ENCODE measurements at regions not wholly inside any gene's neighbourhood (a gene's known extent, or its start where the extent isn't known, plus 50 kb on each side); places are given as distances from the start of the nearest gene placed in this dataset.

- Histone ChIP-seq H3K4me2 (ENCODE audit: insufficient read depth, low read length, poor library complexity, severe bottlenecking) (no peak overlapping the region), H2BK120ac (ENCODE audit: low read depth, low read length) (no peak overlapping the region), H3K4me3 (ENCODE audit: low read length in 2 of 2) (no peak overlapping the region), H3K18ac (ENCODE audit: low read length) (no peak overlapping the region), H3K9ac (ENCODE audit: low read depth, low read length, poor library complexity) (no peak overlapping the region), H3K9me3 (replicated peaks in 1 of 2; ENCODE audit: control insufficient read depth in 2 of 2, insufficient read depth in 1 of 2, low read depth in 1 of 2, low read length in 2 of 2) (no peaks in the 10 kb centered on the region), H3K4me1 (ENCODE audit: control insufficient read depth in 2 of 2, insufficient read depth in 1 of 2, low read depth in 1 of 2, low read length in 2 of 2) (no peaks in the 10 kb centered on the region), H2BK12ac (ENCODE audit: low read length) (no peak overlapping the region), H3K27ac (replicated peaks; ENCODE audit: low read length) (no peak overlapping the region), H4K91ac (ENCODE audit: low read depth, low read length, poor library complexity) (no peak overlapping the region), H2BK15ac (ENCODE audit: low read length) (no peak overlapping the region), H3K79me1 (ENCODE audit: low read depth, low read length) (no peaks in the 10 kb centered on the region), H3K14ac (ENCODE audit: low read length) (no peak overlapping the region), H3K27me3 (ENCODE audit: control insufficient read depth in 3 of 3, insufficient read depth in 3 of 3, low read depth in 1 of 3, low read length in 3 of 3) (no peaks in the 10 kb centered on the region), H3K4ac (ENCODE audit: low read length) (no peak overlapping the region), H4K8ac (ENCODE audit: low read depth, low read length) (no peak overlapping the region), H3K23ac (ENCODE audit: low read depth, low read length, poor library complexity) (no peak overlapping the region), H2BK5ac (ENCODE audit: low read length) (no peak overlapping the region), H3K36me3 (replicated peaks in 1 of 2; ENCODE audit: control insufficient read depth in 2 of 2, insufficient read depth in 2 of 2, low read length in 2 of 2) (no peaks in the 10 kb centered on the region), H2AK5ac (ENCODE audit: low read depth, low read length) (no peak overlapping the region), H2AFZ (ENCODE audit: low read length) (no peak overlapping the region)
- WGBS, 2 donors (ENCODE audit: extremely low coverage in 2 of 2, insufficient read length in 2 of 2, insufficient replicate concordance in 1 of 2) = no CpG with 5 or more reads among the region's 1 CpG
- DNase-seq (ENCODE audit: low spot score) = no peak
Observed at GRCh38 chr3:153431076-153431475, 269.1 kb downstream of the RAP2B start.

- H3K9ac ChIP-seq (ENCODE audit: low read depth, low read length, poor library complexity) = no peak overlapping the region
- no peak overlapping the region for H2BK12ac ChIP-seq (ENCODE audit: low read length)
- no peak overlapping the region for H3K23ac ChIP-seq (ENCODE audit: low read depth, low read length, poor library complexity)
- H4K91ac ChIP-seq (ENCODE audit: low read depth, low read length, poor library complexity) = no peak overlapping the region
- no peak overlapping the region for H3K18ac ChIP-seq (ENCODE audit: low read length)
- H2BK15ac ChIP-seq (ENCODE audit: low read length) = no peak overlapping the region
- no peaks in the 10 kb centered on the region for H3K79me1 ChIP-seq (ENCODE audit: low read depth, low read length)
- H3K4me1 ChIP-seq (ENCODE audit: control insufficient read depth in 2 of 2, insufficient read depth in 1 of 2, low read depth in 1 of 2, low read length in 2 of 2) = no peaks in the 10 kb centered on the region
- no peak overlapping the region for H2BK120ac ChIP-seq (ENCODE audit: low read depth, low read length)
- no peak overlapping the region for H3K4ac ChIP-seq (ENCODE audit: low read length)
- H4K8ac ChIP-seq (ENCODE audit: low read depth, low read length) = no peak overlapping the region
- WGBS, 2 donors (ENCODE audit: extremely low coverage in 2 of 2, insufficient read length in 2 of 2, insufficient replicate concordance in 1 of 2) = no CpG with 5 or more reads among the region's 2 CpGs
- no peak overlapping the region for H2BK5ac ChIP-seq (ENCODE audit: low read length)
- H2AK5ac ChIP-seq (ENCODE audit: low read depth, low read length) = no peak overlapping the region
- no peaks in the 10 kb centered on the region for H3K9me3 ChIP-seq (replicated peaks in 1 of 2; ENCODE audit: control insufficient read depth in 2 of 2, insufficient read depth in 1 of 2, low read depth in 1 of 2, low read length in 2 of 2)
- H3K36me3 ChIP-seq (replicated peaks in 1 of 2; ENCODE audit: control insufficient read depth in 2 of 2, insufficient read depth in 2 of 2, low read length in 2 of 2) = no peaks in the 10 kb centered on the region
- H3K4me2 ChIP-seq (ENCODE audit: insufficient read depth, low read length, poor library complexity, severe bottlenecking) = no peak overlapping the region
- H3K4me3 ChIP-seq (ENCODE audit: low read length in 2 of 2) = no peak overlapping the region
- H3K14ac ChIP-seq (ENCODE audit: low read length) = no peak overlapping the region
- no peaks in the 10 kb centered on the region for H3K27me3 ChIP-seq (ENCODE audit: control insufficient read depth in 3 of 3, insufficient read depth in 3 of 3, low read depth in 1 of 3, low read length in 3 of 3)
- no peak overlapping the region for H3K27ac ChIP-seq (replicated peaks; ENCODE audit: low read length)
- DNase-seq (ENCODE audit: low spot score) = no peak
- H2AFZ ChIP-seq (ENCODE audit: low read length) = no peak overlapping the region
Observed at GRCh38 chr3:153437666-153438065, 275.6 kb downstream of the RAP2B start.

GRCh38 chr3:153438271-153438670 lies 276.2 kb downstream of the RAP2B start:
- Histone ChIP-seq H3K27ac (replicated peaks; ENCODE audit: low read length) (no peak overlapping the region), H2BK12ac (ENCODE audit: low read length) (no peak overlapping the region), H3K79me1 (ENCODE audit: low read depth, low read length) (no peaks in the 10 kb centered on the region), H3K23ac (ENCODE audit: low read depth, low read length, poor library complexity) (no peak overlapping the region), H3K18ac (ENCODE audit: low read length) (no peak overlapping the region), H2AFZ (ENCODE audit: low read length) (no peak overlapping the region), H2BK15ac (ENCODE audit: low read length) (no peak overlapping the region), H3K36me3 (replicated peaks in 1 of 2; ENCODE audit: control insufficient read depth in 2 of 2, insufficient read depth in 2 of 2, low read length in 2 of 2) (no peaks in the 10 kb centered on the region), H3K9ac (ENCODE audit: low read depth, low read length, poor library complexity) (no peak overlapping the region), H3K4me3 (ENCODE audit: low read length in 2 of 2) (no peak overlapping the region), H3K4me2 (ENCODE audit: insufficient read depth, low read length, poor library complexity, severe bottlenecking) (no peak overlapping the region), H3K9me3 (replicated peaks in 1 of 2; ENCODE audit: control insufficient read depth in 2 of 2, insufficient read depth in 1 of 2, low read depth in 1 of 2, low read length in 2 of 2) (no peaks in the 10 kb centered on the region), H3K14ac (ENCODE audit: low read length) (no peak overlapping the region), H3K4ac (ENCODE audit: low read length) (no peak overlapping the region), H2BK5ac (ENCODE audit: low read length) (no peak overlapping the region), H2AK5ac (ENCODE audit: low read depth, low read length) (no peak overlapping the region), H3K4me1 (ENCODE audit: control insufficient read depth in 2 of 2, insufficient read depth in 1 of 2, low read depth in 1 of 2, low read length in 2 of 2) (no peaks in the 10 kb centered on the region), H3K27me3 (ENCODE audit: control insufficient read depth in 3 of 3, insufficient read depth in 3 of 3, low read depth in 1 of 3, low read length in 3 of 3) (no peaks in the 10 kb centered on the region), H4K91ac (ENCODE audit: low read depth, low read length, poor library complexity) (no peak overlapping the region), H4K8ac (ENCODE audit: low read depth, low read length) (no peak overlapping the region), H2BK120ac (ENCODE audit: low read depth, low read length) (no peak overlapping the region)
- no peak for DNase-seq (ENCODE audit: low spot score)
- no CpG with 5 or more reads among the region's 3 CpGs for WGBS, 2 donors (ENCODE audit: extremely low coverage in 2 of 2, insufficient read length in 2 of 2, insufficient replicate concordance in 1 of 2)

- no peak overlapping the region for H3K9ac ChIP-seq (ENCODE audit: low read depth, low read length, poor library complexity)
- H3K14ac ChIP-seq (ENCODE audit: low read length) = no peak overlapping the region
- no peak overlapping the region for H2AFZ ChIP-seq (ENCODE audit: low read length)
- H3K9me3 ChIP-seq (replicated peaks in 1 of 2; ENCODE audit: control insufficient read depth in 2 of 2, insufficient read depth in 1 of 2, low read depth in 1 of 2, low read length in 2 of 2) = no peaks in the 10 kb centered on the region
- no peak overlapping the region for H3K23ac ChIP-seq (ENCODE audit: low read depth, low read length, poor library complexity)
- H3K4me2 ChIP-seq (ENCODE audit: insufficient read depth, low read length, poor library complexity, severe bottlenecking) = no peak overlapping the region
- H3K18ac ChIP-seq (ENCODE audit: low read length) = no peak overlapping the region
- H4K91ac ChIP-seq (ENCODE audit: low read depth, low read length, poor library complexity) = no peak overlapping the region
- no peak overlapping the region for H2BK5ac ChIP-seq (ENCODE audit: low read length)
- no peak overlapping the region for H4K8ac ChIP-seq (ENCODE audit: low read depth, low read length)
- no peak for DNase-seq (ENCODE audit: low spot score)
- no CpG with 5 or more reads among the region's 3 CpGs for WGBS, 2 donors (ENCODE audit: extremely low coverage in 2 of 2, insufficient read length in 2 of 2, insufficient replicate concordance in 1 of 2)
- no peaks in the 10 kb centered on the region for H3K36me3 ChIP-seq (replicated peaks in 1 of 2; ENCODE audit: control insufficient read depth in 2 of 2, insufficient read depth in 2 of 2, low read length in 2 of 2)
- H2BK12ac ChIP-seq (ENCODE audit: low read length) = no peak overlapping the region
- H3K27me3 ChIP-seq (ENCODE audit: control insufficient read depth in 3 of 3, insufficient read depth in 3 of 3, low read depth in 1 of 3, low read length in 3 of 3) = no peaks in the 10 kb centered on the region
- H3K4me1 ChIP-seq (ENCODE audit: control insufficient read depth in 2 of 2, insufficient read depth in 1 of 2, low read depth in 1 of 2, low read length in 2 of 2) = no peaks in the 10 kb centered on the region
- H2BK15ac ChIP-seq (ENCODE audit: low read length) = no peak overlapping the region
- no peaks in the 10 kb centered on the region for H3K79me1 ChIP-seq (ENCODE audit: low read depth, low read length)
- no peak overlapping the region for H2BK120ac ChIP-seq (ENCODE audit: low read depth, low read length)
- no peak overlapping the region for H2AK5ac ChIP-seq (ENCODE audit: low read depth, low read length)
- no peak overlapping the region for H3K4ac ChIP-seq (ENCODE audit: low read length)
- no peak overlapping the region for H3K4me3 ChIP-seq (ENCODE audit: low read length in 2 of 2)
- H3K27ac ChIP-seq (replicated peaks; ENCODE audit: low read length) = no peak overlapping the region
Observed at GRCh38 chr3:153439780-153440179, 277.8 kb downstream of the RAP2B start.
